CD4-positive, alpha-beta memory T cell (primary cell): ENCODE measurements at regions not wholly inside any gene's neighbourhood (a gene's known extent, or its start where the extent isn't known, plus 50 kb on each side); places are given as distances from the start of the nearest gene placed in this dataset.

ENCODE experiments used
- CTCF ChIA-PET: fragments of 350-600 bp; sonication (Branson Sonifier 250); formaldehyde crosslinking; loops from one replicate; lab custom pipeline; 2021; ENCODE audit warnings: inconsistent platforms; ENCODE audit not compliant: partially characterized antibody; lab: Charles Lee
- POLR2A ChIA-PET: fragments of 350-600 bp; sonication (Branson Sonifier 250); formaldehyde crosslinking; loops from one replicate; lab custom pipeline; 2021; ENCODE audit not compliant: partially characterized antibody; lab: Charles Lee
- DNase-seq, 5 donors: peaks; one replicate each; pipeline versions ENCODE4 v3.0.0 to v3.0.0-alpha.2; 2020 to 2022; ENCODE audit warnings: mixed read lengths in 1 of 5
- H3K27ac ChIP-seq: one replicate; pipeline ENCODE4 v1.7.0; 2013; ENCODE audit warnings: low read depth, low read length
- H3K27me3 ChIP-seq: 2 replicates; pipeline ENCODE4 v1.7.0; 2013; ENCODE audit warnings: mild to moderate bottlenecking, low read length, moderate library complexity; ENCODE audit not compliant: insufficient read depth
- H3K36me3 ChIP-seq: 2 replicates; pipeline ENCODE4 v1.7.0; 2013; ENCODE audit warnings: mild to moderate bottlenecking, low read length, moderate library complexity; ENCODE audit not compliant: insufficient read depth
- H3K4me1 ChIP-seq: 2 replicates; pipeline ENCODE4 v1.7.0; 2013; ENCODE audit warnings: mild to moderate bottlenecking, low read length, moderate library complexity; ENCODE audit not compliant: insufficient read depth
- H3K4me3 ChIP-seq, 2 donors: one replicate each; pipeline ENCODE4 v1.7.0; 2013; ENCODE audit warnings: low read length in 2 of 2, mild to moderate bottlenecking in 1 of 2
- H3K9me3 ChIP-seq, 2 donors: one replicate each; pipeline ENCODE4 v1.7.0; 2013; ENCODE audit warnings: low read length in 2 of 2, control low read depth in 1 of 2; ENCODE audit not compliant: control insufficient read depth in 1 of 2
- H3K27ac Mint-ChIP-seq, 7 donors: one replicate each; pipeline ENCODE4 v1.8.0; 2020 to 2021; ENCODE audit warnings: mixed read lengths in 7 of 7, mild to moderate bottlenecking in 6 of 7, inconsistent platforms in 3 of 7, moderate library complexity in 3 of 7
- H3K27me3 Mint-ChIP-seq, 2 donors: one replicate each; pipeline ENCODE4 v1.8.0; 2020 to 2021; ENCODE audit warnings: mixed read lengths in 2 of 2
- H3K36me3 Mint-ChIP-seq, 2 donors: one replicate each; pipeline ENCODE4 v1.8.0; 2020 to 2021; ENCODE audit warnings: mixed read lengths in 2 of 2, inconsistent platforms in 1 of 2, mild to moderate bottlenecking in 1 of 2
- H3K4me1 Mint-ChIP-seq, 4 donors: one replicate each; pipeline ENCODE4 v1.8.0; 2020 to 2021; ENCODE audit warnings: mixed read lengths in 4 of 4, mild to moderate bottlenecking in 1 of 4
- H3K4me3 Mint-ChIP-seq, 8 donors: one replicate each; pipeline ENCODE4 v1.8.0; 2020 to 2021; ENCODE audit warnings: mixed read lengths in 8 of 8, mild to moderate bottlenecking in 7 of 8, moderate library complexity in 6 of 8, inconsistent platforms in 3 of 8
- H3K9me3 Mint-ChIP-seq, 8 donors: one replicate each; pipeline ENCODE4 v1.8.0; 2020 to 2021; ENCODE audit warnings: mixed read lengths in 8 of 8, mild to moderate bottlenecking in 5 of 8, inconsistent platforms in 3 of 8, moderate library complexity in 1 of 8
- intact Hi-C: fragments of 100-400 bp; cut with micrococcal nuclease; formaldehyde crosslinking; loops from one replicate; pipeline ENCODE4 v1.15.1; 2023

GRCh38 chr2:30860003-30860725 lies 52.9 kb upstream of the CAPN13 start:
- Histone ChIP-seq H3K27ac (no peak overlapping the region), H3K27me3 (no peaks in the 10 kb centered on the region), H3K4me3 (no peak overlapping the region), H3K36me3 (no peaks in the 10 kb centered on the region), H3K9me3 (no peaks in the 10 kb centered on the region), H3K4me1 (no peaks in the 10 kb centered on the region)
- H3K27me3 Mint-ChIP-seq: peaks cover 0 to 3% of the 10 kb centered on the region in 2 donors
- no peaks in the 10 kb centered on the region for H3K36me3 Mint-ChIP-seq
- H3K4me3 Mint-ChIP-seq: no peak overlapping the region
- H3K4me1 Mint-ChIP-seq: no peaks in the 10 kb centered on the region
- CTCF ChIA-PET: interaction anchor here (0.9 to 6.6 kb wide), 3 partner anchors 147 to 474 kb away, joined by 3 to 66 read pairs (median 63); no protein-coding TSS in a partner anchor
- POLR2A ChIA-PET: no interaction called here
- H3K9me3 Mint-ChIP-seq: no peaks in the 10 kb centered on the region
- no peak for DNase-seq
- H3K27ac Mint-ChIP-seq: no peak overlapping the region
- intact Hi-C loops: no loop called here
